ENCODE measurements at regions not wholly inside any gene's neighbourhood (a gene's known extent, or its start where the extent isn't known, plus 50 kb on each side); places are given as distances from the start of the nearest gene placed in this dataset.

- no peak for TF ChIP-seq POLR2A (IDR thresholded peaks at IDR 0.05)
- TF ChIP-seq, protein P1, sequence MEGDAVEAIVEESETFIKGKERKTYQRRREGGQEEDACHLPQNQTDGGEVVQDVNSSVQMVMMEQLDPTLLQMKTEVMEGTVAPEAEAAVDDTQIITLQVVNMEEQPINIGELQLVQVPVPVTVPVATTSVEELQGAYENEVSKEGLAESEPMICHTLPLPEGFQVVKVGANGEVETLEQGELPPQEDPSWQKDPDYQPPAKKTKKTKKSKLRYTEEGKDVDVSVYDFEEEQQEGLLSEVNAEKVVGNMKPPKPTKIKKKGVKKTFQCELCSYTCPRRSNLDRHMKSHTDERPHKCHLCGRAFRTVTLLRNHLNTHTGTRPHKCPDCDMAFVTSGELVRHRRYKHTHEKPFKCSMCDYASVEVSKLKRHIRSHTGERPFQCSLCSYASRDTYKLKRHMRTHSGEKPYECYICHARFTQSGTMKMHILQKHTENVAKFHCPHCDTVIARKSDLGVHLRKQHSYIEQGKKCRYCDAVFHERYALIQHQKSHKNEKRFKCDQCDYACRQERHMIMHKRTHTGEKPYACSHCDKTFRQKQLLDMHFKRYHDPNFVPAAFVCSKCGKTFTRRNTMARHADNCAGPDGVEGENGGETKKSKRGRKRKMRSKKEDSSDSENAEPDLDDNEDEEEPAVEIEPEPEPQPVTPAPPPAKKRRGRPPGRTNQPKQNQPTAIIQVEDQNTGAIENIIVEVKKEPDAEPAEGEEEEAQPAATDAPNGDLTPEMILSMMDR (IDR thresholded peaks at IDR 0.05): no peak
Measured at GRCh38 chr10:78959217-78959923, 109.4 kb upstream of the ZMIZ1 start.

Data from thyroid gland (tissue), 4 donors.